HG03521 (cell line): ENCODE measurements at regions not wholly inside any gene's neighbourhood (a gene's known extent, or its start where the extent isn't known, plus 50 kb on each side); places are given as distances from the start of the nearest gene placed in this dataset.
"Not testable (repeated sequence)": the region's sequence is repeated elsewhere in the genome, so short reads cannot be mapped to it uniquely, and the experiment has no call there.

Source experiments
- ATAC-seq: cut with Tn5 transposase; IDR thresholded peaks from one replicate; pipeline ENCODE4 v1.9.1; 2021; ENCODE audit warnings: mild to moderate bottlenecking, moderate library complexity; ENCODE audit not compliant: unreplicated experiment

DNA sequence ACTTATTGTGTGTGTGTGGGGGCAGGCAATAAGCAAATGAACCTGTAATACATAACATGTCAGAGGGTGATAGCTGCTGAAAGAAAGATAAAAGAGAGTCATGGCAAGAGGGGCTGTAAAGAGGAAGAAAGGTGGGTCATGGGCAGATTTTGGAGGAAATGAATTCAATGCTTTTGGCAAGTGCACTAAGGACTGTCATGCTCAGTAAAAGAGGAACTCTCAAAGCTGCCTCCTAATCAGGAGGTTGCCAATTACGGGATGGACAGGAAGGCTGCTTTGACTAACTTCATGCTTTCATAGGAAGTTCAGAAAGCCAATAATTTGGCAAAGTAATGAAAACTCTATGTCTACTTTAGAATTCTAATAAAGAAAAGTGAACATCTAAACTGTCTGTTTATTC, 401.2 kb downstream of the SH2D4B start:
- no peak for ATAC-seq

- no peak for ATAC-seq
Observed at GRCh38 chr10:80945264-80945880, 407.7 kb downstream of the SH2D4B start.

- no peak for ATAC-seq
Observed at GRCh38 chr10:80946073-80946472, 408.4 kb downstream of the SH2D4B start.

DNA sequence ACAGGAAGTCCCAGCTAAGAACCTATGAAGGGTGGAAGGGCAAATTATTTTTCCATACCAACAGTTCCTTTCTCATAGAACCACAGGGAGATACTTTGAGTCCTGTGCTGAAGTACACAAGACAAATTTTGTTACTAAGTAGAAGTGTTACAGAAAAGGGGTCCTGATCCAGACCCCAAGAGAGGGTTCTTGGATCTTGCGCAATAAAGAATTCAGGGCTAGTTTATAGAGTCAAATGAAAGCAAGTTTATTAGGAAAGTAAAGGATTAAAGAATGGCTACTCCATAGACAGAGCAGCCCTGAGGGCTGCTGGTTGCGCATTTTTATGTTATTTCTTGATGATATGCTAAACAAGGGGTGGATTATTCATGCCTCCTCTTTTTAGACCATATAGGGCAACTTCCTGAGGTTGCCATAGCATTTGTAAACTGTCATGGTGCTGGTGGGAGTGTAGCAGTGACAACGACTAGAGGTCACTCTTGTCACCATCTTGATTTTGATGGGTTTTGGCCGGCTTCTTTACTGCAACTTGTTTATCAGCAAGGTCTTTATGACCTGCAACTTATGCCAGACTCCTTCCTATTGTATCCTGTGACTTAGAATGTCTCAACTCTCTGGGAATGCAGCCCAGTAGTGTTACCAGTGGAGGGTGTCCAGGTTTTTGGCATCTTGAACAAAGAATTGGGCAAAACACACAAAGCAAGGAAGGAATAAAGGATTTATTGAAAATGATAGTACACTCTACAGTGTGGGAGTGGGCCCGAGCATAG, 409.4 kb downstream of the SH2D4B start:
- no peak for ATAC-seq

GRCh38 chr10:80949785-80950184, 412.1 kb downstream of the SH2D4B start:
- ATAC-seq: no peak

DNA sequence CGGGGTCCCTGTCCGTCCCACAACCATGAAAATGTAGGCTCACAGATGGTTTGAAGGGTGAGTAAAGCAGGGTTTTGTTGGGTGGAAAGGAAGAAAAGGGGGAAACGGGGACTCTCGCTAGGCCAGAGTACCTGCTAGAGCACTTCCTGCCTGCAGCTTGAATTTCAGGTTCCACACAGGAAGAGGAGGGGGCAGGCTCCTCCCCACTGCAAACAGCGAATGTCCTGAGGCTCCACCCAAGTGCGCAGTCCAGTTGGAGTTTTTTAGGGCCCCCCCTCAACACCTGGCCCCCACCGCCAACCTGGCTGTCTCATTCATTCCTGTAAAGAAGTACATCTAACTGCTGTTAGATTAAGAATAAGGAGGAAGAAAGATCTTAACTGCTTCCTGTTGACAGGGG, 414.7 kb downstream of the SH2D4B start:
- ATAC-seq: no peak

DNA sequence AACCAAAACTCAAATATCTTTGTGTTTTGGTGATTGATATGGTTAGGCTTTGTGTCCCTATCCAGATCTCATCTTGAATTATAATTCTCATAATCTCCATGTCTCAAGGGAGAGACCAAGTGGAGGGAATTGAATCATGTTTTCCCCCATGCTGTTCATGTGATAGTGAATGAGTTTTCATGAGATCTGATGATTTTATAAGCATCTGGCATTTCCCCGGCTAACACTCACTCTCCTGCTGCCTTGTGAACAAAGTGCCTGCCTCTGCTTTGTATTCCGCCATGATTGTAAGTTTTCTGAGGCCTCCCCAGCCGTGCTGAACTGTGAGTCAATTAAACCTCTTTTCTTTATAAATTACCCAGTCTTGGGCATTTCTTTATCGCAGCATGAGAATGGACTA, 419.5 kb downstream of the SH2D4B start:
- ATAC-seq: no peak

DNA sequence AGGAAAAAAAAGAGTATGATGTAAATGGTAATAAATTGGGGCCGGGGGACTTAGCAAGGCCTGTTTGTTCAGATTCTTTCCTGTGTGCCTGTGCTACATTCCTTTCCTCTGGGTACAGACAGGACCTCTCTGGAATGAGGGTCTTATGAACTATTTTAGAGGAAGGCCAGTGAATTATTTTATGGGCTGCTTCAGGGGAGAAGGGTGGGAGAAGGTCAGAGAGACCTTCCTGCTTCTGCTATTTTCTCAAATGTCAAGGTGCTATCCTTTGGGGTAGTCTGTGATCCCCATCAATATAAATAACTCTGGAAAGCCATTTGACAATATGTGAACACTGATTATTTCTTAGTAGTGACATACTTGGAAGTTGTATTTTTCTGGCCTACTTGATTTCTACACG, 426.5 kb downstream of the SH2D4B start:
- no peak for ATAC-seq

DNA sequence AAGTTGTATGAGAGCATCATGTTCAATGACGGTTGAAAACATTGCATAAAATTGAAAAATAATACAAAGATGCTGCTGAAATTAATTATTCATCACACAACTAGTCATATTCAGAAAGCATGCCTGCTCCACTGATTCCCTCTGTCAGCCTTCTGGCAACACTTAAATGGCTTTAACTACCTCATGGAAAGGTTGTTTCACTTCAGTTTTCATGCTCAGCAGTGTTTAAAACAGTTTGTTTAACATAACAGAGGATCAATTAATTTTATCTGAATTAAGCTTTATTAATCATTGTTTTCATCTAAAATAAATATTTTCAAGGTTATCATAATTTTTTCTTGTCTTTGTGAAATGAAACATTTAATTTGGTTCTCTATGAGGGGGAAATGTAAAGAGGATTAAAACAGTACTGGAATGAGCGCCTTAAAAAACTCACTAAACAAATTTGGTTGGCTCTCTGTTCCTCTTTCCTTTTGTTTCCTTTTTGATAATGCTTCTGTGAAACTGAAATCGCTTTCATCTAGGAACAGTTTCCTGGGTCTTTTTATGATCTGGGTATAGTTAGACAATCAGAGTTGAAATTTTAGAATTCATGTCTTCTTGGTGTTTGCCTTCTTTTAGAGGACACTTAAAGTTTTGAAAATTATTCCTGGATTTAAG, 427.4 kb downstream of the SH2D4B start:
- ATAC-seq: no peak

- no peak for ATAC-seq
Observed at GRCh38 chr10:80966326-80966986, 428.8 kb downstream of the SH2D4B start.

DNA sequence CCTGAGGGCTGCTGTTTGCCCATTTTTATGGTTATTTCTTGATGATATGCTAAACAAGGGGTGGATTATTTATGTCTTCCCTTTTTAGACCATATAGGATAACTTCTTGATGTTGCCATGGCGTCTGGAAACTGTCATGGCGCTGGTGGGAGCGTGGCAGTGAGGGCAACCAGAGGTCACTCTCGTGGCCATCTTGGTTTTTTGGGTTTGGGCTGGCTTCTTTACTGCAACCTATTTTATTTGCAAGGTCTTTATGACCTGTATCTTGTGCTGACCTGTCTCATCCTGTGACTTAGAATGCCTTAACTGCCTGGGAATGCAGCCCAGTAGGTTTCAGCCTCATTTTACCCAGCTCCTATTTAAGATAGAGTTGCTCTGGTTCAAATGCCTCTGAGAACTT, 429.7 kb downstream of the SH2D4B start:
- ATAC-seq: not testable (repeated sequence)

GRCh38 chr10:80968903-80969302, 431.2 kb downstream of the SH2D4B start:
- no peak for ATAC-seq

GRCh38 chr10:80971461-80971860, 433.8 kb downstream of the SH2D4B start:
- no peak for ATAC-seq

DNA sequence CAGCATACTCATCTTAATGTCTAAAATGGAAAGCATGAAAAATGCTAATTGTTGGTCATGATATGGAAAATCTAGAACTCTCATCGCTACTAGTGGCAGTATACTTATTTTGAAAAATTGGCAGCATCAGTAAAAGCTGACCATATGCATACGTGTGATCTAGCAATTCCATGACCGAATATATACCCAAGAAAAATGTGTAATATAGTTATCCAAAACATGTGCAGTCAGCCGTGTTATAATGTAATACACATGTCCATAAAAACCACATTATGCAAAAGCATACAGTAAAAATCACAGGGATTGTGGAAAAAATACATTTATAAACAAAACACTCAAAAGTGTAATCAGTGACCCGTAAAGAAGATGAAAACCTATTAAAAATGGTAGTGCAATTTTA, 439.0 kb downstream of the SH2D4B start:
- ATAC-seq: no peak

DNA sequence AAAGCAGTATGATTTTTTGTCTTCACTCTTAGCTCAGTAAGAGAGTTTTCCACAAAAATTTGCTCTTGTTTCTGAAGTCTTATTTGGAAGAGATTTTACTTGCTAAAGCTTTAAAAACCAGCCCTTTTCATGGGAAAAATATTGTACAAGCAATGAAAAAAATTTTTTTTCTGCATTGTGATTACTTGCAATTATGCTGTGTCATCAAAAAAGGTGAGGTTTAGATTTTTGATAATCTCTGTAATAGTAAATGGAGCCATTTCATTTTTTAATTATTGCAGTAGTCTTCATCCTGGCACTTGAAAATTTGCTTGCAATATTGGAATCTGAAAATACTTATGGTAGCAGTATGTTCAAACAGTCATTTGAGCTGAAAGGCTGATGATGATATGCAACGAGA, 447.4 kb downstream of the SH2D4B start:
- no peak for ATAC-seq

DNA sequence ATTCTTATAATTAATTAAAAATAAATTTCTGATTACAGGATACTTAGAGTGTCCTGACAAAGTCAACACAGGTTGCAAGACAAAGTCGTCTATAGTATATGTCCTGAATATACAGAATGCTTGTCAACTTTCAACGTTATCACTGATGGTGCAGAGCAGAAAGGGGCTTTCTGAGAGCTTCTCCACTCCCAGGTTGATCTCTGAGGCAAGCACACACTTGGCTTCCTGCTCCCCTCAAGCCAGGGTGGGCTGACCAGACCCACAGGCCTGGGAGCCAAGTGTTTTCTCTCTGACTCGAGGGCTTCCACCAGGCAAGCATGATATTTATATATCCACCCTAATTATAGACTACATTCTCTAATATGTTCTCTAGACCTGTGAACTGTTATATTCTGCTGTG, 448.9 kb downstream of the SH2D4B start:
- ATAC-seq: no peak

DNA sequence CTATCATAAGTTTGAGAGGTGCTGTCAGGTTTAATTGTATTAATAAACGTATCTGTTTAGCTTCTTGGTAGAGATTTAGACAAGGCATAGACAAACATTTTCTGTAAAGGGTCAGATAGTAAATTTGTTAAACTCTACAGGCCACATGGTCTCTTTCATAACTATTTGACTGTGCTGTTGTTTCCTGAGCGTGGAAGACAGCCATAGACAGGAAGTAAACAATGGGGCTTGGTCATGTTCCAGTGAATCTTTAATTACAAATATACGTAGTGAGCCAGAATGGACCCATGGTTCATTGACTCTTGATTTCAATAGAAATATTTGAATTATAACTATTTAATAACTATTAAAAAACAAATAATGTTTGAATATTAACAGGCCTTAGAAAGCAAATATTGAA, 451.1 kb downstream of the SH2D4B start:
- no peak for ATAC-seq

GRCh38 chr10:80996615-80997193, 459.0 kb downstream of the SH2D4B start:
- ATAC-seq: no peak

GRCh38 chr10:81000781-81001180, 463.1 kb downstream of the SH2D4B start:
- ATAC-seq: no peak

- no peak for ATAC-seq
Observed at GRCh38 chr10:81002382-81002781, 464.7 kb downstream of the SH2D4B start.

DNA sequence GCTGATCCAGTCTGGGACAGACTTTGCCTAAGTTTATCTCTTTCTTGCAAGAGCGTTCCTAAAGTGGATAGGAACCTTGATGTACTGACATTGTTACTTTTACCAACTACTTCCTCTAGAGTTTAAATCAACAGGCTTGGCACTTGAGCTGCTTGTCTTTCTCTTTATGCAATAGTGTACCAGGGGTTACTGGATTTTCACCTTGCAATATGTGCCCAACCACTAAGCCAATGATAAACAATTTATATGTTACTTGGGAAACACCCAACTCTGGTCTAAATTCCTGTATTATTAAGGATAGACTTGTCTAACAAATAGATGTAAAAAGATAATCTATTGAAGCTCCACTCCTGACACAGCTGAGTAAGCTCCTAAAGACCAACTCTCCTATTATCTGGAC, 470.2 kb downstream of the SH2D4B start:
- ATAC-seq: no peak
